Neural progenitor cell (in vitro differentiated cells): ENCODE measurements at regions not wholly inside any gene's neighbourhood (a gene's known extent, or its start where the extent isn't known, plus 50 kb on each side); places are given as distances from the start of the nearest gene placed in this dataset.

Source experiments
- DNase-seq: peaks from one replicate; pipeline ENCODE4 v3.0.0-alpha.2; 2016; ENCODE audit warnings: low spot score
- H2AFZ ChIP-seq: fragments of 200-600 bp; sonication (generic); replicated peaks from 2 replicates; pipeline ENCODE4 v1.6.1; 2016; ENCODE audit warnings: antibody characterized with exemption
- H3F3A ChIP-seq: fragments of 200-600 bp; sonication (generic); 2 replicates; pipeline ENCODE4 v1.6.1; 2016; ENCODE audit warnings: antibody characterized with exemption, low read depth
- H3K27ac ChIP-seq: fragments of 200-600 bp; sonication (generic); 2 replicates; pipeline ENCODE4 v1.5.1; 2016; ENCODE audit warnings: mild to moderate bottlenecking
- H3K27me3 ChIP-seq: fragments of 200-600 bp; sonication (generic); 2 replicates; pipeline ENCODE4 v1.6.1; 2016; ENCODE audit warnings: mild to moderate bottlenecking, moderate library complexity
- H3K36me3 ChIP-seq: fragments of 200-600 bp; sonication (generic); 2 replicates; pipeline ENCODE4 v1.5.1; 2016
- H3K4me1 ChIP-seq: fragments of 200-600 bp; sonication (generic); 2 replicates; pipeline ENCODE4 v1.6.1; 2016; ENCODE audit warnings: mixed run types
- H3K4me2 ChIP-seq: fragments of 200-600 bp; sonication (generic); 2 replicates; pipeline ENCODE4 v1.6.1; 2016
- H3K4me3 ChIP-seq: fragments of 200-600 bp; sonication (generic); 2 replicates; pipeline ENCODE4 v1.5.1; 2016
- H3K79me2 ChIP-seq: fragments of 200-600 bp; sonication (generic); 2 replicates; pipeline ENCODE4 v1.6.1; 2016; ENCODE audit warnings: low read depth
- H3K9ac ChIP-seq: fragments of 200-600 bp; sonication (generic); 2 replicates; pipeline ENCODE4 v1.6.1; 2016
- H3K9me3 ChIP-seq: fragments of 200-600 bp; sonication (generic); 2 replicates; pipeline ENCODE4 v1.5.1; 2016; ENCODE audit warnings: low read depth
- H4K20me1 ChIP-seq: fragments of 200-600 bp; sonication (generic); 2 replicates; pipeline ENCODE4 v1.6.1; 2016; ENCODE audit warnings: low read depth
- H3K27ac Mint-ChIP-seq: 3 replicates; pipeline ENCODE4 v1.8.0; 2021; ENCODE audit warnings: mixed read lengths
- H3K27me3 Mint-ChIP-seq: 2 replicates; pipeline ENCODE4 v1.8.0; 2022; ENCODE audit warnings: low read depth, mild to moderate bottlenecking, inconsistent platforms, moderate library complexity, mixed read lengths; ENCODE audit not compliant: insufficient read depth
- H3K36me3 Mint-ChIP-seq: 3 replicates; pipeline ENCODE4 v1.8.0; 2021; ENCODE audit warnings: mixed read lengths
- H3K4me1 Mint-ChIP-seq: 3 replicates; pipeline ENCODE4 v1.8.0; 2021; ENCODE audit warnings: mixed read lengths
- H3K4me3 Mint-ChIP-seq: 3 replicates; pipeline ENCODE4 v1.8.0; 2021; ENCODE audit warnings: mild to moderate bottlenecking, moderate library complexity, mixed read lengths
- H3K9me3 Mint-ChIP-seq: 3 replicates; pipeline ENCODE4 v1.8.0; 2020; ENCODE audit warnings: mixed read lengths
- EZH2 ChIP-seq: fragments of 200-600 bp; sonication (generic); IDR thresholded peaks from 2 replicates; pipeline ENCODE4 v1.6.1; 2017; ENCODE audit warnings: antibody characterized with exemption, mild to moderate bottlenecking, moderate library complexity
- EZH2phosphoT487 ChIP-seq: fragments of 200-600 bp; sonication (generic); IDR thresholded peaks from 2 replicates; pipeline ENCODE4 v1.6.1; 2017; ENCODE audit warnings: antibody characterized with exemption
- TF ChIP-seq, protein P1 (sequence below): fragments of 200-600 bp; sonication (generic); IDR thresholded peaks from 2 replicates; pipeline ENCODE4 v1.5.1; 2017; ENCODE audit warnings: antibody characterized with exemption, mild to moderate bottlenecking

DNA sequence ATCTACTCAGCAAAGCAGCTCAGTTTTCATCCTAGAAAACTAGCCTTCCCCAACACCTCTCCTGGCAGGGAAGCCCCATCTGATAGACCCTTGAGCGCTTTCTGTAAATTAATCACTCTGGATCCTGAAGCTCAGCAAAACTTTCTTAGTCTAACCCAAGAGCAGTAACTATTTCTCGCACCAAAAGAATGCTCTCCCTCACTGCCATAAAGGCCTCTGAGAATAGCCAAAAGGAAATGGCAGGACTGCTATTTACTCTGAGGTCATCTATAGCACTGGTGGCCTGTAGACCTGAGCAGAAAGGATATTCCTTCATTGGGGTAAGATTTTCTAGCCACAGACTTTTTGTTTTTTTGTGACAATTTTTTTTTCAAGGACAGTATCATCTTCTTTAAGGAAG is 345.8 kb upstream of the ADAMTS9 start:
- Histone ChIP-seq H3K4me2 (no peak overlapping the region), H3K4me1 (no peaks in the 10 kb centered on the region), H3K9me3 (no peaks in the 10 kb centered on the region), H3K4me3 (no peak overlapping the region), H2AFZ (no peak overlapping the region), H3K79me2 (no peaks in the 10 kb centered on the region), H3K27ac (no peak overlapping the region), H3K27me3 (no peaks in the 10 kb centered on the region), H3F3A (no peaks in the 10 kb centered on the region), H4K20me1 (no peaks in the 10 kb centered on the region), H3K36me3 (no peaks in the 10 kb centered on the region), H3K9ac (no peak overlapping the region)
- Mint-ChIP-seq H3K27ac (no peak overlapping the region), H3K27me3 (no peaks in the 10 kb centered on the region), H3K36me3 (no peaks in the 10 kb centered on the region), H3K4me1 (peaks cover 6% of the 10 kb centered on the region), H3K9me3 (no peaks in the 10 kb centered on the region), H3K4me3 (no peak overlapping the region)
- TF ChIP-seq EZH2phosphoT487, result no peak
- TF ChIP-seq, protein P1, sequence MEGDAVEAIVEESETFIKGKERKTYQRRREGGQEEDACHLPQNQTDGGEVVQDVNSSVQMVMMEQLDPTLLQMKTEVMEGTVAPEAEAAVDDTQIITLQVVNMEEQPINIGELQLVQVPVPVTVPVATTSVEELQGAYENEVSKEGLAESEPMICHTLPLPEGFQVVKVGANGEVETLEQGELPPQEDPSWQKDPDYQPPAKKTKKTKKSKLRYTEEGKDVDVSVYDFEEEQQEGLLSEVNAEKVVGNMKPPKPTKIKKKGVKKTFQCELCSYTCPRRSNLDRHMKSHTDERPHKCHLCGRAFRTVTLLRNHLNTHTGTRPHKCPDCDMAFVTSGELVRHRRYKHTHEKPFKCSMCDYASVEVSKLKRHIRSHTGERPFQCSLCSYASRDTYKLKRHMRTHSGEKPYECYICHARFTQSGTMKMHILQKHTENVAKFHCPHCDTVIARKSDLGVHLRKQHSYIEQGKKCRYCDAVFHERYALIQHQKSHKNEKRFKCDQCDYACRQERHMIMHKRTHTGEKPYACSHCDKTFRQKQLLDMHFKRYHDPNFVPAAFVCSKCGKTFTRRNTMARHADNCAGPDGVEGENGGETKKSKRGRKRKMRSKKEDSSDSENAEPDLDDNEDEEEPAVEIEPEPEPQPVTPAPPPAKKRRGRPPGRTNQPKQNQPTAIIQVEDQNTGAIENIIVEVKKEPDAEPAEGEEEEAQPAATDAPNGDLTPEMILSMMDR, result no peak
- TF ChIP-seq EZH2, result no peak
- no peak for DNase-seq

DNA sequence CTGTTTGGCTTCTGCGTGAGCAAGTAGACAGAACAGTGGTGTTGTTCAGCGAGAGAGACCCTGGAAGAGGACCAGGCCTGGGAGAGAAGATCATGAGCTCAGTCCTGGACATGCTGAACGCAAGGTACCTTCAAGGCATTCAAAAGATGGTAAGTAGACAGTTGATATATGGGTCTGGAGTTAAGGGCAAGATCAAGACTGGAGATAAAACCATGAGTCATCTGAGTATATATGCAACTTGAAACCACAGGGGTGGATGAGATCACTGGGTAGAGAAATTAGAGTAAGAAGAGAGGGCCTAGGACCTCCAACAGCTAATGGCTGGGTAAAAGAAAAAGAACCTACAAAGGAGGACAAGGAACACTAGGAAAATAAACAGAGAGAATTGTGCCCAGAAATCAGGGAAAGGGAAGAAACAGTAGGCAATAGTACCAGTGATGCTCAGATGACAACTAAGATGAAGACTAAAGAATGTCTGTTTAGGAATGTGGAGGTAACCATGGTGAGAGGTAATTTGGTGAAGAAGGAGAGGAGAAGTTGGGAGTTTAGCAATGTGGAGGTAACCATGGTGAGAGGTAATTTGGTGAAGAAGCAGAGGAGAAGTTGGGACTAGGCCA is 343.2 kb upstream of the ADAMTS9 start:
- H3K4me3 ChIP-seq, result no peak overlapping the region
- DNase-seq, result no peak
- Mint-ChIP-seq H3K4me1 (peaks cover 11% of the 10 kb centered on the region), H3K27ac (no peak overlapping the region), H3K27me3 (peaks cover 2% of the 10 kb centered on the region), H3K36me3 (no peaks in the 10 kb centered on the region), H3K4me3 (no peak overlapping the region), H3K9me3 (no peaks in the 10 kb centered on the region)
- H3K27me3 ChIP-seq, result no peaks in the 10 kb centered on the region
- TF ChIP-seq, protein P1, result no peak
- TF ChIP-seq EZH2 (no peak), EZH2phosphoT487 (no peak)
- H3K4me2 ChIP-seq, result no peak overlapping the region
- H3K4me1 ChIP-seq, result peaks cover 2% of the 10 kb centered on the region
- no peak overlapping the region for H3K27ac ChIP-seq
- no peaks in the 10 kb centered on the region for H4K20me1 ChIP-seq
- H2AFZ ChIP-seq, result no peak overlapping the region
- no peaks in the 10 kb centered on the region for H3K79me2 ChIP-seq
- no peaks in the 10 kb centered on the region for H3F3A ChIP-seq
- H3K9ac ChIP-seq, result no peak overlapping the region
- H3K36me3 ChIP-seq, result no peaks in the 10 kb centered on the region
- no peaks in the 10 kb centered on the region for H3K9me3 ChIP-seq

DNA sequence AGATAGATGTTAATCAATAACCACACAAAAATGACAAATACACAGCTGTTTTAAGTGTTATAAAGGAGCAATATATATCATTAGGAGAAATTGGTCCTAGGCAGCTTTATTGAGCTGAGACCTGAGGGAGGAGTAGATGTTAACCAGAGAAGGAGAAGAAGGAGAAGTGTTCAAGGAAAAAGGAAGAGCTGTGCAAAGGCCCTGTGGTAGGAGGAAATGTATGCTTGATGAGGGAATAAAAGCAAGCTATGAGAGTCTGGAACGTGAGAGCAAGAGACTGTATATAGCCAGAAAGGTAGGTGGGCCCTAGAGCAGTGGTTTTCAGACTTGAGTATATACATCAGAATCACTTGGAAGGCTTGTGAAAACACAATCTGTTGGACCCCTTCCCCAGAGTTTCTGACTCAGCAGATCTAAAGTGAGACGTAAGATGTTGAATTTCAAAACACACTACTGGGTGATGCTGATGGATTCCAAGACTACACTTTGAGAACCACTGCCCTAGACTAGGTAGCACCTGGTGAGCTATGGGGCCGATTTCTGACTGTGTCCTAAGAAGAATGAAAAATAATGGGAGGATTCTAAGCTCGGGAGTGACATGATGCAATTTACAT is 342.3 kb upstream of the ADAMTS9 start:
- no peaks in the 10 kb centered on the region for H3K9me3 Mint-ChIP-seq
- H3K4me2 ChIP-seq, result no peak overlapping the region
- no peaks in the 10 kb centered on the region for H4K20me1 ChIP-seq
- no peak overlapping the region for H3K27ac Mint-ChIP-seq
- H3F3A ChIP-seq, result no peaks in the 10 kb centered on the region
- no peaks in the 10 kb centered on the region for H3K36me3 ChIP-seq
- H3K4me1 ChIP-seq, result peaks cover 2% of the 10 kb centered on the region
- H3K36me3 Mint-ChIP-seq, result no peaks in the 10 kb centered on the region
- no peak for TF ChIP-seq EZH2
- TF ChIP-seq, protein P1, result no peak
- H2AFZ ChIP-seq, result no peak overlapping the region
- H3K27me3 Mint-ChIP-seq, result peaks cover 2% of the 10 kb centered on the region
- no peaks in the 10 kb centered on the region for H3K27me3 ChIP-seq
- no peak overlapping the region for H3K4me3 Mint-ChIP-seq
- H3K4me3 ChIP-seq, result no peak overlapping the region
- DNase-seq, result no peak
- peaks cover 11% of the 10 kb centered on the region for H3K4me1 Mint-ChIP-seq
- no peaks in the 10 kb centered on the region for H3K9me3 ChIP-seq
- no peaks in the 10 kb centered on the region for H3K79me2 ChIP-seq
- no peak overlapping the region for H3K27ac ChIP-seq
- no peak overlapping the region for H3K9ac ChIP-seq
